GM12891 (cell line): ENCODE measurements at regions not wholly inside any gene's neighbourhood (a gene's known extent, or its start where the extent isn't known, plus 50 kb on each side); places are given as distances from the start of the nearest gene placed in this dataset.

Source experiments
- PAX5 ChIP-seq: IDR thresholded peaks from 2 replicates; pipeline ENCODE4 v1.6.1; 2011; ENCODE audit warnings: low read length, moderate library complexity, mild to moderate bottlenecking; ENCODE audit not compliant: insufficient read depth, severe bottlenecking
- POLR2A ChIP-seq: IDR thresholded peaks from 2 replicates; pipeline ENCODE4 v1.6.1; 2011; ENCODE audit warnings: low read depth, low read length, control low read depth
- POLR2AphosphoS5 ChIP-seq: IDR thresholded peaks from 2 replicates; pipeline ENCODE4 v1.6.1; 2011; ENCODE audit warnings: low read depth, low read length, control low read depth
- SPI1 ChIP-seq: IDR thresholded peaks from 2 replicates; pipeline ENCODE4 v1.6.1; 2011; ENCODE audit warnings: low read depth, low read length, control low read depth
- TAF1 ChIP-seq: IDR thresholded peaks from 2 replicates; pipeline ENCODE4 v1.6.1; 2011; ENCODE audit warnings: low read depth, low read length, control low read depth

GRCh38 chr16:26561303-26561702, 505.4 kb upstream of the C16orf82 start:
- TF ChIP-seq TAF1: no peak
- no peak for TF ChIP-seq POLR2AphosphoS5
- TF ChIP-seq POLR2A: no peak
- TF ChIP-seq PAX5: no peak
- TF ChIP-seq SPI1: no peak
